ENCODE measurements at regions not wholly inside any gene's neighbourhood (a gene's known extent, or its start where the extent isn't known, plus 50 kb on each side); places are given as distances from the start of the nearest gene placed in this dataset.
"Not testable (repeated sequence)": the region's sequence is repeated elsewhere in the genome, so short reads cannot be mapped to it uniquely, and the experiment has no call there.

DNA sequence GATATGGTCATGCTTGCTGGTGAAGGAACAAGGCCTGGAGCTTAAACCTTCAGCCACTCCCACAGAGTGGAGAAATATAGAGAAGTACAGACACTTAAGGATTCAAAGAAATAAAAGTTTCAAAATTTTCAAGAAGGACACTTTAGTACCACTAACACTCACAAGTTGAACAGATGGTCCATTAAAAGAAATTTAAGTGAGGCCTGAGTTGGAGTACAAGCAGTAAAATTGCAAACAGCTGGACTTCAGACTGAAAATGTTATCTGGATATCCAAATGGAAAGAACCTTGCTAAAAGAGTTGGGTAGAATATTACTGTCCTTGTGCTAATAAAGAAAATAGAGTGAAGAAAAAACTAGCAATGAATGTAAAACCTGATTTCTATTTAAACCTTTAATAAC is 397.1 kb upstream of the KCNMB2 start:
- H3K4me3 ChIP-seq (ENCODE audit: low read depth, low read length), result no peak overlapping the region
- TF ChIP-seq, protein P1, sequence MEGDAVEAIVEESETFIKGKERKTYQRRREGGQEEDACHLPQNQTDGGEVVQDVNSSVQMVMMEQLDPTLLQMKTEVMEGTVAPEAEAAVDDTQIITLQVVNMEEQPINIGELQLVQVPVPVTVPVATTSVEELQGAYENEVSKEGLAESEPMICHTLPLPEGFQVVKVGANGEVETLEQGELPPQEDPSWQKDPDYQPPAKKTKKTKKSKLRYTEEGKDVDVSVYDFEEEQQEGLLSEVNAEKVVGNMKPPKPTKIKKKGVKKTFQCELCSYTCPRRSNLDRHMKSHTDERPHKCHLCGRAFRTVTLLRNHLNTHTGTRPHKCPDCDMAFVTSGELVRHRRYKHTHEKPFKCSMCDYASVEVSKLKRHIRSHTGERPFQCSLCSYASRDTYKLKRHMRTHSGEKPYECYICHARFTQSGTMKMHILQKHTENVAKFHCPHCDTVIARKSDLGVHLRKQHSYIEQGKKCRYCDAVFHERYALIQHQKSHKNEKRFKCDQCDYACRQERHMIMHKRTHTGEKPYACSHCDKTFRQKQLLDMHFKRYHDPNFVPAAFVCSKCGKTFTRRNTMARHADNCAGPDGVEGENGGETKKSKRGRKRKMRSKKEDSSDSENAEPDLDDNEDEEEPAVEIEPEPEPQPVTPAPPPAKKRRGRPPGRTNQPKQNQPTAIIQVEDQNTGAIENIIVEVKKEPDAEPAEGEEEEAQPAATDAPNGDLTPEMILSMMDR (IDR thresholded peaks at IDR 0.05; ENCODE audit: low read depth, low read length), result no peak

DNA sequence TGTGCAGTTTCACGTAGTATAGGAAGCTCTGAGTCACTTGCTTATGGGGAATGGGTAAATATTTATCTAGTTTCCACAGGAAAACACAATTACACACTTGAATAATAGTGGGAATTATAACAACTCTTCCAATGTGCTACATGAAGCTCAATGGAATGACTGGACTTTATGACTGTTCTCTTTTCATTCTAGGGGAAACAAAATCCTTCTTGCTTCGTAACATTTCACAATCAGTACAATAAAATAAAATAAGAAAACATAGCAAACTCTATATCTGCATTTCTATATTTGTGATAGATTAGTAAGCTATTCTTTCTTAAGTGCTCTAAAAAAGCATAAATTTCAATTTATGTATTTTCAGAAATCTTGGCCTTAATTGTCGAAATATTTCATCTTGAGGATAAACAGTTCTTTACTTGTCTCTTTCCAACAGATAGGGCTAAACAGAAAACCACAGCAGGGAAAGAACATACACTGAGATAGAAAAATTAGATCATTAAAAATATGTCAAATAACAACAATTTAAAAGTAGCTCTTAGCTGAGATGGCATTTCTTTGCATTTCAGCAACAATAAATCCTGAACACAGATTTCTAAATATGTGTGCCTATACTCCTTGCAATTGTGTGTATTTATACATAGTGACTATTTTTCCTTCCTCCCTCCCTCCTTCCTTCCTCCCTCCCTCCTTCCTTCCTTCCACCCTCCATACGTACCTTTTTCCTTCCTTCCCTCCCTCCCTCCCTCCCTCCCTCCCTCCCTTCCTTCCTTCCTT is 395.5 kb upstream of the KCNMB2 start:
- H3K4me3 ChIP-seq (ENCODE audit: low read depth, low read length), result no peak overlapping the region
- TF ChIP-seq, protein P1 (IDR thresholded peaks at IDR 0.05; ENCODE audit: low read depth, low read length), result no peak

DNA sequence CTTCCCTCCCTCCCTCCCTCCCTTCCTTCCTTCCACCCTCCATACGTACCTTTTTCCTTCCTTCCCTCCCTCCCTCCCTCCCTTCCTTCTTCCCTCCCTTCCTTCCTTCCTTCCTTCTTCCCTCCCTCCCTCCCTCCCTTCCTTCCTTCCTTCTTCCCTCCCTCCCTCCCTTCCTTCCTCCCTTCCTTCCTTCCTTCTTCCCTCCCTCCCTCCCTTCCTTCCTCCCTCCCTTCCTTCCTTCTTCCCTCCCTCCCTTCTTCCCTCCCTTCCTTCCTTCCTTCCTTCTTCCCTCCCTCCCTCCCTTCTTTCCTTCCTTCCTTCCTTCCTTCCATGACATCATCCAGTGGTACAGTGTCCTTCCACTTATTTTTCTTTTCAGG is 394.9 kb upstream of the KCNMB2 start:
- not testable (repeated sequence) for H3K4me3 ChIP-seq (ENCODE audit: low read depth, low read length)

DNA sequence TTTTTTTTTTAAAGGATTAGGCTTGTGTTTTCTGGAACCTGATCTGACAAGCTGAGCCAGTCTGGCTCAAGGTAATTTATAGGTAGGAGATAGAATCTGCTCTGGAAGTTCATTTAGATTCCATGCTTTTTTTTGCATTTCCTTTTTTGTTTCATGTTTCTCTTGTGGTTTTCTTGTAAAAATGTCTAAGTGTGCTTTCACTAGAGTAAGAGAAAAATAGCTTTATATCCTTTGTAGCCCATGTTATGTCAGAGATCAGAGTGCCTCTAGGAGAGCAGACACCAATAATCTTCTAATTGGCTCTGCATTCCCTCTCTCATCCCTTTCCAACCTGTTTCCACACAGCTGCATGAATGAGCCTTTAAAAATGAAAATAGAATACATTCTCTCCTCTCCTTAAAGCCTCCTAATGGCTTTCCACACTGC is 389.8 kb upstream of the KCNMB2 start:
- no peak overlapping the region for H3K4me3 ChIP-seq (ENCODE audit: low read depth, low read length)
- TF ChIP-seq, protein P1 (IDR thresholded peaks at IDR 0.05; ENCODE audit: low read depth, low read length), result no peak

DNA sequence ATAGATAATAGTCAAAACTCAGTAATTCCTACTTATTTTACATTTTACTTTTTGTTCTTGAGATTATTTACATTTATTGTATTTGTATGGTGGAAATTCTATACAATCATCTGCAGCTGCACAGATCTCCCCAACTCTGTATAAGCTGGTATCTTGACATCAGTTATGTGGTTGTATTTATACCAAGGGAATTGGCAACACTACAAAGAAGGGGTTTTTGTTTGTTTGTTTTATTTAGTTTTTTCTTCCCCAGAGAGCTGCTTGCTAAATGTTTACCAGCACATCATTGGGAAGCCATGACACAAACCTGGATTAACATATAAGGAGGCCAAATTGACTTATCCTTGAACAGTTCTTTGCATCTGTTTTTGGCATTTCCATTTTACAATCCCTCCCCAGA is 389.2 kb upstream of the KCNMB2 start:
- no peak overlapping the region for H3K4me3 ChIP-seq (ENCODE audit: low read depth, low read length)
- TF ChIP-seq, protein P1 (IDR thresholded peaks at IDR 0.05; ENCODE audit: low read depth, low read length), result no peak

DNA sequence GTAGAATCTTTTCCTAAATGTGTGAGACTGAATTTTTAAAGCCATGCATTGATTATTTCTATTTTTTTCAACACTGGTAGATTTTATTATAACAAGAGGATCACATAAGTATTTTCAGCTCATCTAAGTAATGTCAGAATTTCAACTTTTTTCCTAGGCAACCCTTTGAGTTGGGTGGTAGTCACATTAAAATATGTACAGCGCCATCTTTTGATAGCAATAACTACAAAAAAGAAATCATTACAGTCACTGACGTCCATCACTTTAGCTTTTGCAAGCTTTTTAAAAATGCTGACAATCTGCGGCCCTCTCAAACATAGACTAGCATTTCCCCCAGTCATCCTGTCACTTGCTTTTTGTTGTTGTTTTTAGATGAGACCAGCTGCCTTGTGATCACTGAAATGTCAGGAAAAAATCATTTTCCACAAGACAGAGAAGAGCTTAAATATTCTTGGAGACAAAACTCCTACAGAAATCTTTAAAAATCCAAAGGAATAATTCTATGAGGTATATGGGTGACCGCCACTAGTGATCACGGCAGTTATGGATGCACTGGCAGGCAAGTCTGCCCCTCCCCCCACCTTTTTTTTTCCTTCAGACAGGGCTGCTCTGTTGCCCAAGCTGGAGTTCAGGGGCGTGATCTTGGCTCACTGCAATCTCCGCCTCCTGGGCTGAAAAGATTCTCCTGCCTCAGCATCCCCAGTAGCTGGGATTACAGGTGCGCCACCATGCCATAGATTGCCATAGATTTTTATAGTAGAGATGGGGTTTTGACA is 384.0 kb upstream of the KCNMB2 start:
- no peak overlapping the region for H3K4me3 ChIP-seq (ENCODE audit: low read depth, low read length)
- TF ChIP-seq, protein P1 (IDR thresholded peaks at IDR 0.05; ENCODE audit: low read depth, low read length), result no peak

DNA sequence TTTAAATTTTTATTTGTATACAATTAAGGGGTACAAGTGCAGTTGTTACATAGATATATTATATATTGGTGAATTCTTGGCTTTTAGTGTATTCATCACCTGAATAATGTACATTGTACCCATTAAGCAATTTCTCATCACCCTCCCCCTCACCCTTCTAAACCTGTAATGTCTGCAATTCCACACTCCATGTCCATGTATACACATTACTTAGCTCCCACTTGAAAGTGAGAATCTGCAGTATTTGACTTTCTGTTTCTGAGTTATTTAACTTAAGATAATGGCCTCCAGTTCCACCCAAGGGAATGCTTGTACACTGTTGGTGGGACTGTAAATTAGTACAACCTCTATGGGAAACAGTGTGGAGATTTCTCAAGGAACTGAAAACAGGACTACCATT is 383.2 kb upstream of the KCNMB2 start:
- H3K4me3 ChIP-seq (ENCODE audit: low read depth, low read length), result no peak overlapping the region
- TF ChIP-seq, protein P1 (IDR thresholded peaks at IDR 0.05; ENCODE audit: low read depth, low read length), result no peak

All from WI38 (cell line).